BLaER1 treated with 17β-estradiol and CSF1 and Interleukin-3, amounts not matched to agents 10 nM and 100 nM (cell line): ENCODE measurements at regions not wholly inside any gene's neighbourhood (a gene's known extent, or its start where the extent isn't known, plus 50 kb on each side); places are given as distances from the start of the nearest gene placed in this dataset.
A peak's percentile ranks its signal among the peaks of the same experiment; 100 is the strongest.

ENCODE experiments used
- H3K27ac ChIP-seq, 11 experiments: shearing (Covaris generic); formaldehyde crosslinking; 2 replicates each; pipeline ENCODE4 v1.8.1; 2022
- H3K27me3 ChIP-seq, 11 experiments: shearing (Covaris generic); formaldehyde crosslinking; 2 replicates each; pipeline ENCODE4 v1.8.1; 2022
- H3K36me3 ChIP-seq, 11 experiments: shearing (Covaris generic); formaldehyde crosslinking; 2 replicates each; pipeline ENCODE4 v1.8.1; 2022
- H3K4me1 ChIP-seq, 10 experiments: shearing (Covaris generic); formaldehyde crosslinking; 2 replicates each; pipeline ENCODE4 v1.8.1; 2022
- H3K4me2 ChIP-seq, 11 experiments: shearing (Covaris generic); formaldehyde crosslinking; 2 replicates each; pipeline ENCODE4 v1.8.1; 2022
- H3K4me3 ChIP-seq, 10 experiments: shearing (Covaris generic); formaldehyde crosslinking; 2 replicates each; pipeline ENCODE4 v1.8.1; 2022
- H3K9ac ChIP-seq, 11 experiments: shearing (Covaris generic); formaldehyde crosslinking; 2 replicates each; pipeline ENCODE4 v1.8.1; 2022
- H3K9me3 ChIP-seq, 11 experiments: shearing (Covaris generic); formaldehyde crosslinking; replicated peaks in 1 of 11; 2 replicates each; pipeline ENCODE4 v1.8.1; 2022
- H4K20me1 ChIP-seq, 11 experiments: shearing (Covaris generic); formaldehyde crosslinking; 2 replicates each; pipeline ENCODE4 v1.8.1; 2022
- Cebpa-rat ChIP-seq, 11 experiments: shearing (Covaris generic); IDR thresholded peaks; 2 replicates each; pipeline ENCODE4 v1.8.1; 2022

- no peaks in the 10 kb centered on the region for H4K20me1 ChIP-seq
- TF ChIP-seq Cebpa-rat (IDR thresholded peaks at IDR 0.05) = no peak
- peaks cover 0 to 19% (median 12%) of the 10 kb centered on the region in 10 experiments; a peak in 16 of 20 replicates for H3K4me1 ChIP-seq
- no peak overlapping the region for H3K4me3 ChIP-seq
- H3K36me3 ChIP-seq = no peaks in the 10 kb centered on the region
- no peaks in the 10 kb centered on the region for H3K27me3 ChIP-seq
- H3K9me3 ChIP-seq = peaks cover 0 to 14% (median 6%) of the 10 kb centered on the region in 11 experiments; a peak in 8 of 22 replicates
- 0 out of 22 replicates have a peak overlapping the region, but pooled peaks of 1 of the 11 experiments have one; percentile 2 for H3K4me2 ChIP-seq
- no peak overlapping the region for H3K9ac ChIP-seq
- 0 out of 22 replicates have a peak overlapping the region, but pooled peaks of 1 of the 11 experiments have one; percentile 21 for H3K27ac ChIP-seq
Measured at GRCh38 chr1:59218521-59219236, 78.2 kb upstream of the FGGY start.

- peak overlapping the region in 9 of 11 experiments; percentile 24 to 78 (median 64); a peak in 15 of 22 replicates for H3K4me2 ChIP-seq
- no peaks in the 10 kb centered on the region for H3K36me3 ChIP-seq
- H3K27me3 ChIP-seq = no peaks in the 10 kb centered on the region
- H3K9ac ChIP-seq = no peak overlapping the region
- no peak for TF ChIP-seq Cebpa-rat (IDR thresholded peaks at IDR 0.05)
- peaks cover 0 to 21% (median 12%) of the 10 kb centered on the region in 10 experiments; a peak in 16 of 20 replicates for H3K4me1 ChIP-seq
- H4K20me1 ChIP-seq = no peaks in the 10 kb centered on the region
- H3K4me3 ChIP-seq = no peak overlapping the region
- H3K27ac ChIP-seq = peak overlapping the region in 2 of 11 experiments; percentile 15 to 35; a peak in 2 of 22 replicates
- H3K9me3 ChIP-seq = peaks cover 0 to 14% (median 6%) of the 10 kb centered on the region in 11 experiments; a peak in 8 of 22 replicates
Measured at GRCh38 chr1:59219916-59220315, 77.0 kb upstream of the FGGY start.

DNA sequence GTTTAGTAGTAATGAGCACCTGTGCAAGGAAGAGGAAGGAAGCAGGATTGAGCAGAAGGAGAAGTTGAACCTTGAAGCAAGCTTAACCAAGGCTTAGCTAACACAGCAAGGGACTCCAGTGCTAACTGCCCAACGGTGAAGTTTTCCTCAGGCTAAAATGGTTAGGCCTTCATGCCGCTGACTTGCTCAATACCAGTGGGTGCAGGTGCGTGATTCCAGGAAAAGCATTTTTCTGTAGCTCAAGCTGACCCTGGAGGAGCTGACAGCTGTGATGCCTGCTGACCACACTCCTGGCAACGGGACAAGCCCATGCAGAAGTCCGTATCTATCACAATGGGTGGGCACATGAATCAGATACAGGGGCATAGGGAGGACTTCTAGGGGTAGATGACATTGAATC lies 76.5 kb upstream of the FGGY start:
- peak overlapping the region in 5 of 11 experiments; percentile 7 to 35 (median 16); a peak in 4 of 22 replicates for H3K27ac ChIP-seq
- no peaks in the 10 kb centered on the region for H3K36me3 ChIP-seq
- H4K20me1 ChIP-seq = no peaks in the 10 kb centered on the region
- H3K4me3 ChIP-seq = no peak overlapping the region
- H3K4me2 ChIP-seq = peak overlapping the region in 9 of 11 experiments; percentile 24 to 78 (median 64); a peak in 16 of 22 replicates
- no peak overlapping the region for H3K9ac ChIP-seq
- no peak for TF ChIP-seq Cebpa-rat (IDR thresholded peaks at IDR 0.05)
- H3K27me3 ChIP-seq = no peaks in the 10 kb centered on the region
- peaks cover 0 to 14% (median 6%) of the 10 kb centered on the region in 11 experiments; a peak in 8 of 22 replicates for H3K9me3 ChIP-seq
- peaks cover 0 to 21% (median 13%) of the 10 kb centered on the region in 10 experiments; a peak in 16 of 20 replicates for H3K4me1 ChIP-seq

DNA sequence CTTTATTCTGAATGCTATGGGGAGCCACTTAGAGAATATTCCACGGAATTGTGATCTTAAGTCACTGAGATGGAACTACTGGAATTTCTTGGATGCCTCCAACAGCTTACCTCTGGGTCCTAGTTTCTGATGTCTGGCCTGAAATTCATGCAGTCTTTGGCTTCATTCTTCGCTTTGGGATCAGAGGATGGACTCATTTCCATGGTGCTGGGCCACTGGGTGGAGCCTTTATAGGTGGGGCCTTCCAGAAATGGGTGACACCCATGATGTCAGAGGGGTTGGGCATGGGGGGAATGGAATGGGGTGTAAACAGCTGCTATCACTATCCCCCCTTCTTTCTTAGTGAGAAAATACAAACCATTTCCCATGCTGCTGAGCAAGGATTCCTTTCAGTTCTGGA lies 73.7 kb upstream of the FGGY start:
- H3K9ac ChIP-seq = no peak overlapping the region
- H3K27me3 ChIP-seq = no peaks in the 10 kb centered on the region
- H3K4me3 ChIP-seq = no peak overlapping the region
- peaks cover 0 to 46% (median 23%) of the 10 kb centered on the region in 10 experiments; a peak in 16 of 20 replicates for H3K4me1 ChIP-seq
- H3K27ac ChIP-seq = no peak overlapping the region
- H4K20me1 ChIP-seq = no peaks in the 10 kb centered on the region
- no peak for TF ChIP-seq Cebpa-rat (IDR thresholded peaks at IDR 0.05)
- peaks cover 0 to 18% (median 0%) of the 10 kb centered on the region in 11 experiments; a peak in 4 of 22 replicates for H3K9me3 ChIP-seq
- no peaks in the 10 kb centered on the region for H3K36me3 ChIP-seq
- peak overlapping the region in 1 of 11 experiments; percentile 24; a peak in 1 of 22 replicates for H3K4me2 ChIP-seq

- Histone ChIP-seq H3K4me2 (peak overlapping the region in 1 of 11 experiments; percentile 24; a peak in 1 of 22 replicates), H3K4me3 (no peak overlapping the region), H3K4me1 (peaks cover 5 to 55% (median 32%) of the 10 kb centered on the region in 10 experiments; a peak in 19 of 20 replicates), H3K9me3 (peaks cover 0 to 22% (median 0%) of the 10 kb centered on the region in 11 experiments; a peak in 4 of 22 replicates), H3K27ac (no peak overlapping the region), H3K9ac (no peak overlapping the region), H3K36me3 (no peaks in the 10 kb centered on the region), H3K27me3 (no peaks in the 10 kb centered on the region), H4K20me1 (no peaks in the 10 kb centered on the region)
- TF ChIP-seq Cebpa-rat (IDR thresholded peaks at IDR 0.05) = no peak
Measured at GRCh38 chr1:59223989-59224634, 72.8 kb upstream of the FGGY start.

DNA sequence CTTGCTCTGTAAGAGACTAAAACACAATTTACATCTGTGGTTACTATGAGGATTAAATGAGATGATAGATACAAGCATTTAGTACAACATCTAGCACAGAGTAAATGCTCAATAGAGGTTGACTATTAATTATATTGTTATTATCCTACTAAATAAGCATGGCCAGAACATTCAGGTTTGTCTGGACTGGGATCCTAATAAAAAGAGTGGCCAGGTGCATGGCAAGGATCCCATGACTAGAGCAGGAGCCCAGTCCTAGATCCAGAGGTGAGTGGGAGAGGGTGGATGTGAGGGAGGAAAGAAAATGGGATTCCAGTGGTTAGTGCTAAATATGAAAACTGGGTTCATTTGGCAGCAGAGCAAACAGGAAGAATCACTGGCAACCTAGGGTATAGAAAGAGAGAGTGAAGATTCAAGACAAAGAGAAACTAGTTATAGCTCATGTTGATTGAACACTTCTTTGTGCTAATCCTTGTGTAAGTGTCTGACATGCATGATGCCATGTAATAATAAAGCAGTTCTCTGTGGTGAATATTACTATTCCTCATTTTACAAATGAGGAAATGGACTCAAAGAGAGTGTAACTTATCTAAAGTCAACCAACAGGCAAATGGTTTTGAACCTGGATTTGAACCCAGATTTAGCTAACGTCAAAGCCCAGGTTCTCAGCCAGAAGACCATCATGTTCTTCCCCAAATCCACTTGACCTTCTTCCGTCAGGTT lies 71.1 kb upstream of the FGGY start:
- no peak overlapping the region for H3K4me3 ChIP-seq
- H4K20me1 ChIP-seq = no peaks in the 10 kb centered on the region
- TF ChIP-seq Cebpa-rat (IDR thresholded peaks at IDR 0.05) = no peak
- H3K9ac ChIP-seq = no peak overlapping the region
- peak overlapping the region in 5 of 11 experiments; percentile 2 to 52 (median 26); a peak in 5 of 22 replicates for H3K27ac ChIP-seq
- no peaks in the 10 kb centered on the region for H3K36me3 ChIP-seq
- H3K4me2 ChIP-seq = peak overlapping the region in 4 of 11 experiments; percentile 10 to 39 (median 22); a peak in 6 of 22 replicates
- peaks cover 11 to 62% (median 39%) of the 10 kb centered on the region in 10 experiments; a peak in 19 of 20 replicates for H3K4me1 ChIP-seq
- no peaks in the 10 kb centered on the region for H3K27me3 ChIP-seq
- H3K9me3 ChIP-seq = peaks cover 0 to 29% (median 0%) of the 10 kb centered on the region in 11 experiments; a peak in 5 of 22 replicates

- Histone ChIP-seq H3K4me1 (peaks cover 11 to 57% (median 35%) of the 10 kb centered on the region in 10 experiments; a peak in 19 of 20 replicates), H3K27ac (peak overlapping the region; percentile 27 to 86 (median 74); a peak in 20 of 22 replicates), H3K36me3 (no peaks in the 10 kb centered on the region), H4K20me1 (no peaks in the 10 kb centered on the region), H3K4me3 (no peak overlapping the region; a peak in 1 of 20 replicates), H3K4me2 (peak overlapping the region; percentile 13 to 78 (median 64)), H3K27me3 (no peaks in the 10 kb centered on the region), H3K9ac (peak overlapping the region in 7 of 11 experiments; percentile 6 to 59 (median 53); a peak in 9 of 22 replicates), H3K9me3 (peaks cover 0 to 29% (median 0%) of the 10 kb centered on the region in 11 experiments; a peak in 5 of 22 replicates)
- TF ChIP-seq Cebpa-rat (IDR thresholded peaks at IDR 0.05) = peak in 8 of 11 experiments; percentile 24 to 92 (median 47); a peak in 10 of 22 replicates
Measured at GRCh38 chr1:59229138-59229537, 67.8 kb upstream of the FGGY start.

- Histone ChIP-seq H3K27ac (peak overlapping the region in 7 of 11 experiments; percentile 11 to 86 (median 80); a peak in 10 of 22 replicates), H3K9me3 (peaks cover 0 to 29% (median 0%) of the 10 kb centered on the region in 11 experiments; a peak in 5 of 22 replicates), H4K20me1 (no peaks in the 10 kb centered on the region), H3K9ac (no peak overlapping the region; a peak in 1 of 22 replicates), H3K4me2 (peak overlapping the region in 5 of 11 experiments; percentile 25 to 74 (median 71); a peak in 8 of 22 replicates), H3K4me1 (peaks cover 11 to 53% (median 34%) of the 10 kb centered on the region in 10 experiments; a peak in 19 of 20 replicates), H3K27me3 (no peaks in the 10 kb centered on the region), H3K4me3 (no peak overlapping the region), H3K36me3 (no peaks in the 10 kb centered on the region)
- TF ChIP-seq Cebpa-rat (IDR thresholded peaks at IDR 0.05) = no peak
Measured at GRCh38 chr1:59230622-59231021, 66.3 kb upstream of the FGGY start.
